ENCODE measurements at regions not wholly inside any gene's neighbourhood (a gene's known extent, or its start where the extent isn't known, plus 50 kb on each side); places are given as distances from the start of the nearest gene placed in this dataset.

GRCh38 chr7:130879191-130879590 is 145.2 kb upstream of the KLF14 start:
- TF ChIP-seq POLR2AphosphoS5 (IDR thresholded peaks at IDR 0.05; ENCODE audit: low read depth, low read length) (no peak), TAF1 (IDR thresholded peaks at IDR 0.05; ENCODE audit: borderline replicate concordance, low read depth, low read length) (no peak), POLR2A (IDR thresholded peaks at IDR 0.05; ENCODE audit: low read depth, low read length) (no peak)

Measured in GM12892 (cell line).